Muscle of back (tissue), 3 donors: ENCODE measurements at regions not wholly inside any gene's neighbourhood (a gene's known extent, or its start where the extent isn't known, plus 50 kb on each side); places are given as distances from the start of the nearest gene placed in this dataset.
"Not testable (repeated sequence)": the region's sequence is repeated elsewhere in the genome, so short reads cannot be mapped to it uniquely, and the experiment has no call there.

Experiments used
- DNase-seq, 3 donors: peaks; one replicate each; pipeline versions ENCODE4 v3.0.0 to v3.0.0-alpha.2; 2013

DNA sequence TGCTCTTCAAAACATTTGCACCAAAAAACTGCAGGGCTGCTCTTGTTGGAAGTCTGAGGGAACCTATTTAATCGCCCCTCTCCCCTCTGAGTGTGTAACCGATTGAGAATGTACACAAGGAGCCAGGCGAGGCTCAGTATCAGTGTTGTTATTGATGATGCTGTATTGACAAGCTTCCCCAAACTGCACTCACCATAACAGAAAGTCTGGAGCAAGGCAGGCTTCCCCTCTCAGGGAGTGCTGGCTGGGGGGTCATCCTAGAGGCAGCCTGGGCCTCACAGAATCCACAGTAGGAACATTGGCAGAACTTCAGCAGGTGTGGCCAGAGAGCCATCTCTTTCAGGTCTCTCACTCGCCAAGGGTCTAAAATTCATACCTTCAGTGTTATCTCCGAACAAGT, 58.1 kb upstream of the TUNAR start:
- DNase-seq: no peak

DNA sequence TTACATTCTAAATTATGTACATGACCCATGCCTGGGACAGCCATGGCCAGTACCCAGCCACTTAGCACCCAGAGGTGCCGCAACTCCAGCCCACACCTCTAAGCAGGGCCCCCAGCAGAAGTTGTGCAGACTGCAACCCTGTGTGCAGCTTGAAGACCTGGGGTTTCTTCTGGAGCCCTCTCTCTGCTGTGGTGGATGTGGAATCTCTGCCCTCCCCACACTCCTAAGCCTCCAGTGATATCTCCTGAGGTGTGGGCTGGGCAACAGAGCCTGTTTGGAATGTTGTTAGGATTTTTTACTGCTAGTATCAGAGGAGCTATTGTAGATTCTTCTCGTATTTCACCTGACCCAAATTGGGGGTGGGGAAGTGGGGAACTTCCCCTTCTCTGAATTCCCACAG, 59.4 kb upstream of the TUNAR start:
- DNase-seq: no peak

DNA sequence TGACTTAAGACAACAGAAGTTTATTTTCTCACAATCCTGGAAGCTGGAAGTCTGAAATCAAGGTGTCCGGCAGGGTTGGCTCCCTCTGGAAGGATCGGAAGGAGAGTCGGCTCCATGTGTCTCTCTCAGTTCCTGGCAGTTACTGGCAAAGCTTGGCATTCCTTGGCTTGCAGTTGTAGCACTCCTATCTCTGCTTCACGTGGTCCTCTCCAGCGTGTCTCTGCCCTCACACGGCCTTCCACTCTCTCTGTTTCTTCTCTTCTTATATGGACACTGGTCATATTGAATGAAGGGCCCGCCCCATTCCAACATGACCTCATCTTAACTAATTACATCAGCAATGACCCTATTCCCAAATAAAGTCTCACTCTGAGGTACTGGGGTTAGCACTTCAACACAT, 60.1 kb upstream of the TUNAR start:
- no peak for DNase-seq

DNA sequence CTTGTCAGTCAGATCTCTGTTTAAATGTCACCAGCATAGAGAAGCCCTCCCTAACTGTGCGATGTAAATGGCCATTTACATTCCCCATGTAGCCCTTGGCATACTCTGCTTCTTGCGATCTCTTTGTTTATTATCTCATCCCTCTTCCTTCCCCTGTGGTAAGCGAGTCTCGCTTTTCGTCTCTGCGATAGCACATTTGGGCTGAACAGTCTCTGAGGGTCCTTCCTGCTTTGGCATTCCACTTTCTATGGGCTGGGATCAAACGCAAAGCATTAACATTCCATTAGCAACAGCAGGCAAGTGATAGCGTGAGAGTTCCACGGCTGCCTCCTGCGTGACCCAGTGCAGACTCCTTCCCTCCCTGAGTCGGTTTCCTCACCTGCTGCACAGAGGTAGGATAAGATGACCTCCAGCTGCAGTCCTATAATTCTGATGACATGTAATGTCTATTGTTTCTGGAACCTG, 61.4 kb upstream of the TUNAR start:
- no peak for DNase-seq

DNA sequence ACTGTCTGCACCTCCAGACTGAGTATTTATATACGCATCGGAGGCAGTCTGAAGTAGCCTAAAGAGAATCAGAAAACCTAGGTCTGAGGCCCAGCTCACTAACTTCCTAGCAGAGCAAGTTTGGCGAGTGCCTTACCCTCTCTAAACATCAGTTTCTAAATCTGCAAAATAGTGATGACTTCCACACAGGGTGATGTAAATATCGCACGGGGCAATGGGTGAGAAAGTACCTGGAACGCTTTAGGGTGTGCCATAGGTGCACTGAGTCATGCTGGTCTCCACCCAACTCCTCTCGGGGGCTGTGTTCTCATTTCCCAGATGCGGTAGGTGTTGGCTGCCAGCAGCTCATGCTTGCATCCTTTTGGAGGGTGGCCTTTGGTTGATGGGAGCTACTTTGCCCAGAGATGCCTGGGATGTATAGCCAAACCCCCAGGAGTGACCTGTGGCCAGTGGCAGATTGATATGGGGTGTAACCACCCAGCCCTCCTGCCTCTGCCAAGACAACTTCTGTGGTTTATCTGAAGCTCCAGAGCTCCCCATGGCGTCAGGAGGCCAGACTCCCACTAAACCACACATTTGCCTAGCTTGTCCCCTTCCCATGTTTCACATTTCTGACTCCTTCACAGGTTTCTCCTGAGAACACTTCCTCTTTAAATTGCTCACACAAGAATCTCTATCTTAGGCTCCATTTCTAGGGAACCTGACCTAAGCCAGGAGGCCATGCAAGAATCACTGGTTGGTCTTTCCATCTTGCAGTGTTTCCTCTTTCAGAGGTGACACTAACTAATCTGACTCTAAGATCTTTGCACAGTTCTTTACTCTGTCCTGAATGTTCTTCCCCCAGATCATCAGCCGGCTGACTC, 62.0 kb upstream of the TUNAR start:
- no peak for DNase-seq

DNA sequence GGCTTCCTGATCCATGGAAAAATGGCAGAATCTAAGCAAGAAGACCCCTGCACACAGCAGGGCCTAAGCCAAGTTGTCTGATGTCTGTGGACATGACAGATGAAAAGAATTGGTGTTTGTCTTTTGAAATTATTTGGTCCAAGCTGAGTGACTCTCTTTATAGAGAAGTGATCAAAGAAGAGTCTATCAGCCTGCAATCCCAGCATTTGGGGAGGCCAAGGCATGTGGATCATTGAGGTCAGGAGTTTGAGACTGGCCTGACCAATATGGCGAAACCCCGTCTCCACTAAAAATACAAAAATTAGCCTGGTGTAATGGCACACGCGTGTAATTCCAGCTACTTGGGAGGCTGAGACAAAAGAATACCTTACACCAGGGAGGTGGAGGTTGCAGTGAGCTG, 64.8 kb upstream of the TUNAR start:
- no peak for DNase-seq

DNA sequence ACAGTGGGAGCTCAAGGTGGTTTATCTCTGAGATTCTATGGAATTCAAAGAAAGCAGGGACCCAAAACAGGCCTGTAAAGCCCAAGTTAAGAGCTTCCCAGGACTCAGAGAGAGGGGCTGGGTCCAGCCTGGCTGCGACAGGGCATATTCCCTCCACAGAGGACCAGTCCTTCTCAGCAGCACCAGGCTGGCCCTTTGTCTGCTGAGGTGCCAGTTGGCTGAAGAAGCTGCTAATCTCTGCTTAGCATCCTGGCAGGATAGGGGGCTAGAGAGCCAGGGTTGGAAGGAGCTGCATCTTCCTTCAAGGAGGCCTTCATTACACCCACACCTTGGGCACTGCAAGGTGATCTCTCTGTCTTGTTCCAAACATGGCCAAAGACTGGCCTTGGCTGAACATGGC, 68.3 kb upstream of the TUNAR start:
- no peak for DNase-seq

DNA sequence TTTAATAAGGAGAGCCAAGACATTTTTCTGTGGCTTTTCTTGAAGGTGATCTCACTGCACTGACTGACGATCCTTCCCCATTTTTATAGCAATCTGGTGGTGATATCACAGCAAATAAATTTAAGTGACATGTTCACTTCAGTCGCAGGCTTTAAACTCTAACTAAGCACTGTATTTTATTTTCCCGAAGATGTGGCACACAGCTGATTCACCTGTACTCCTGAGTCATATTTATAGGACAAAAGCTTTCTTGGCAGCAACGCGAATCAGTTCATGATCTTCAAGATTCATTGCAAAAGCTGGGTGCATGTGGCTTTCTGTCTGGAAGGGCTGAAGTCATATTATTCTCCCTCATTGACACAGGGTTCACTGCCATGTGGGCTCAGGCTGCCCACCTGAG, 79.8 kb upstream of the TUNAR start:
- no peak for DNase-seq

DNA sequence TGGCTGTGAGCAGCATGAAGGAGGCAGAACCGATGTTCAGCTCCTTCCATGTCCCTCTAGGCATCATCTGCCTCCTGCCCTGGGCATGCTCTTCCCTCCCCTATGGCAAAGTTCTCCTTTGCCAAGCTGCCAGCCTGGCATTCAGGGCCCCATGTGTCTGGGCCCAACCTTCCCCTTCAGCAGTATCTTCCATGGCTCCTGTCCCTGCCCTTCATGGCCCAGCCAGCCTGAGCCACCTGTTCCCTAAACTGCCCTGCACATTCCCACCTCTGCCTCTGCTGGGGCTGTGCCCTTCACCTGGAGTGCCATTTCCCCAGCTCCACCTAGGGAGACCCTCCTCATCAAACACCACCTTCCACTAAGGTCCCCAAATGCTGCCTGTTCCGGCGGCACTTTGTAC, 74.0 kb upstream of the TCL1A start:
- no peak for DNase-seq

DNA sequence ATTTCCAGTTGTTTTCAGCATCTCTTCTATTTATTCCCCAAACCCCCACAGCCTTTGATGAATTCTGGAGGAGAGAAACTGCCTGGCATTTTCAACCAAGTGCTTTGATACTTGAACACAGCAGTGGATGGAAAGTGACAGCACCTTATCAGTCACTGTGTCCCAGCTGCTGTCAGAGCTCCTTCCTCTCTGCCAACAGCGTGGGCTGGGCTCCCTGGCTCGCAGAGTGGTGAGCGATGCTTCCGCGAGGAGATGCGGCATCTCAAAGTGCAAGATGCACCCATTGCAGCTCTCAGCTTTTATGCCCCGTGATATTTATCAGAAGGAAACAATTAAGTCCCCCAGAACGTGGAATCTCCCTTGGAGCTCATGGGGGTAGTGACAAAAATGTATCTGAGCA, 72.6 kb upstream of the TCL1A start:
- DNase-seq: no peak

DNA sequence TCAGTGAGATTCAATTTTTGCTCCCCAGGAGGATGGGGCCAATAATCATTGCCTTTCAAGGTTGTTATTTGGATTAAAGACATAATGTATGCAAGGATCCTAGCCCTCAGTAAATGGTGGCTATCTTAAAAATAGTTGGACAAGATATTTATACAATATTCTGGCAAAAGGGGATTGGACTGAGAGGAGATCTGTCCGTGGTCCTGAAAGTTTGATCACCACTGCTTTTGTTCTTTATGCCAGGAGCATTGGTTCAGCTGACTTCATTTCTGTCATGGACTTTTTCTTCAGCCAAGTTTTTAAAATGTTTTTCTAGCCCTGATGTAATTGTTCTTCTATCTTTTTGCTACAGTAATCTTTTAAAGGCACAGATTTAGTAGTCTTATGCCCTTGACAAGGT, 70.2 kb upstream of the TCL1A start:
- DNase-seq: peak; percentile 14 to 69 (median 56)

DNA sequence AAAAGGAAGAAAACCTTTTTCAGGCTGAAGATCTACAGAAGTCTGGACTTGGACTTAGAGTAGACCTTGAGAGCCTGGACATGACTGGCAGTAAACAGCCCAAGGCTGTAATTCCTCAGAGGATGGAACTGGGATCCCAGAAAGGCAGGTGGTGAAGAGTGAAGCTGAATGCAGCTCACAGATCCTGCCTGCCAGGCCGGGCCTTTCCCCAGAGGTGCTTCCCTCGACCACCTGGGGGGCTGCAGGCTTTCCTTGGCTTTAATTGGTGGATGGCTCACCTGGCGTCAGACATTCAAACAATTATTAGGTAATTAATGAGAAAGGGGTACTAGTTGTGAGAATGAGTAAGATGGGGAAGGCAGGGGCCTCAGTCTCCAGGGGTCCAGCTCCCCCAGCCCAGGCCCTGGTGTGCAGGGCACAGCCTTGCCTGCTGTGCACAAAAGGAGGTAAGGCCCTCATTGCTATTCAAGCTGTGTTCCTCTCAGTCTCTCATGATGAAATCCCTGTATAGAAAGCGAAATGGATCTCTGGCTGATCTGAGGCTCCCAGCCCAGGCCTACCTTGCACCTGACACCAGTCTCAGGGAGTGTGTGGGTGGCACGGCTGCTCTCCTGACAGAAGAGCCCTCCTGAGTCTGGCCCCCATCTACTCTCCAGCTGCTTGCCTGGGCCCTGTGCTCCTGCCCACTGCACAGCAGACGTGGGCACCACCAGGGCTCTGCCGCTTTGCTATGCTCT, 63.0 kb upstream of the TCL1A start:
- DNase-seq: no peak

DNA sequence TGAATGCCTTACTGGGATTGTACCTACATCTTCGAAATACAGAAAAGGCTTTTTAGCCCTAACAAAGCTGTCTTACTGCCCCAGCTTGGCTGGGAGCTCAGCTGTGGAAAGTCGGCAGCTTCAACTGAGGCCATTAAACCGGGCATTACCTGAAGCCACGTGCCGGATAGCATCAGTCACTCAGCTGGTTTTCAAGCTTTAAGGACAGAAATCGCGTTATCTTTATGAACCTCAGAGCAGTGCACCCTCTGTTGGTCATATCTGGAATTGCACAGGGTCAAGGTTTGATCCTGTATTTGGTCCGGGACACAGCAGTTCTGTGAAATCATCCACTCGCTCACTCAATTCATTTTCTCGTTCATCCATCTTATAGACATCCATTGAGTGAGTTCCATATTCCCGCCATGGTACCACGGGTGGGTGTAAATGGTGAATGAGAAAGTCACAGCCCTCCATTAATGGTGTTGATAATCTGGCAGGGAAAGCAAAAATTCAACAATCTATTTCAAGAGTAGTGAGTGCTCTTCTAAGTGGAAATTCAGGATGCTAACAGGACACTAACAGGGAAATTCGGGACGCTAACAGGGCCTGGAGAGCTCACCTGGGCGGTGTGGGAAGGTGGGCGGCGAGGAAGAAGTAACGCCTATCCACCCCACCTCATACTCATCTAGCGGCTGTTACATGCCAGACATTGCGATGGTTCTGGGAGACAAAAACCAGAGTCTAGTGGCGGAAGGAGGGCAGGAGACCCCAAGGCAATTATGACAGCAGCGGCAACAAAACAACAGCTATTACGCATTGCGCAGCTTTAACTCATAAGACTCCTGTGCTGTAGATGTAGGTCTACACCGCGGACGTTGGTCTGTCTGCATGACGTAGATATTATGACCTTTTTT, 60.6 kb upstream of the TCL1A start:
- DNase-seq: peak; percentile 13 to 56 (median 31)

DNA sequence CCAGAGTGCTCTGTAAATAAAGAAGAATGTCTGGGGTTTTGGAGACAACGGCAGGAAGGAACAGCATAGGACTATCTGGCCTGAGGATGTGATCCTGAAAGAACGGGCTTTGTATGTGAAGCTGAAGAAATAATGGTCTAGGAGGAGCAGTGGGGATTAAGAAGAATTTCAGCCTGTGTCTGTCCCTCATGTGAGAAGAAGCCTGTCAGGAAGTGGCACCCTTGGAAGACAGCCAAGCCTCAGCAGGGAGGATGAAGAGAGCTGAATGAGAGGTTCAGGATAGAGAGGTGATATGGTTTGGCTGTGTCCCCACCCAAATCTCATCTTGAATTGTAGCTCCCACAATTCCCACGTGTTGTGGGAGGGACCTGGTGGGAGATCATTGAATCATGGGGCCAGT, 56.9 kb upstream of the TCL1A start:
- DNase-seq: no peak

DNA sequence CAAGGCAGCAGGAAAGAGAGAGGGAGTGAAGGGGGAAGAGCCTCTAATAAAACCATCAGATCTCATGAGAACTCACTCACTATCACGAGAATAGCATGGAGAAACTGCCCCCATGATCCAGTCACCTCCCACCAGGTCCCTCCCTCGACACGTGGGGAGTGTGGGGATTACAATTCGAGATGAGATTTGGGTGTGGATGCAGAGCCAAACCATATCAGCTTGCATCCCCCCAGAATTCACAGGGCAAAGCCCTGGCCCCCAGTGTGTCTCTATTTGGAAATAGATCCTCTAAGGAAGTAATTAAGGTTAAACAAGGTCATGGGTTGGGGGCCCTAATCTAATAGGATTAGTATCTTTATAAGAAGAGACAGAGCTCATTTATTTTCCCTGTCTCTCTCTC, 56.1 kb upstream of the TCL1A start:
- no peak for DNase-seq

DNA sequence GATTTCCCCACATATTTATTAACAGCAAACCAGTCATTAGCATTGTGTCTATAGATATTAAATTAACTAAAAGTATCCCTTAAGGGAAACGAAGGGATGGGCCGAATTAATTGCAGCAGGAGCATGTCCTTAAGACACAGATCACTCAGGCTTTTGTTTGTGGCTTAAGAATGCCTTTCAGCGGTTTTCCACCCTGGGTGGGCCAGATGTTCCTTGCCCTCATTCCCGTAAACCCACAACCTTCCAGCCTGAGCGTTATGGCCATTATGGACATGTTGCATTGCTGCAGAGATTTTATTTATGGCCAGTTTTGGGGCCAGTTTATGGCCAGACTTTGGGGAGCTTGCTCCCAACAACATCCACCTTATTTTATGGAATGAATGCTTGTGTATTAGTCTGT, 55.5 kb upstream of the TCL1A start:
- not testable (repeated sequence) for DNase-seq

DNA sequence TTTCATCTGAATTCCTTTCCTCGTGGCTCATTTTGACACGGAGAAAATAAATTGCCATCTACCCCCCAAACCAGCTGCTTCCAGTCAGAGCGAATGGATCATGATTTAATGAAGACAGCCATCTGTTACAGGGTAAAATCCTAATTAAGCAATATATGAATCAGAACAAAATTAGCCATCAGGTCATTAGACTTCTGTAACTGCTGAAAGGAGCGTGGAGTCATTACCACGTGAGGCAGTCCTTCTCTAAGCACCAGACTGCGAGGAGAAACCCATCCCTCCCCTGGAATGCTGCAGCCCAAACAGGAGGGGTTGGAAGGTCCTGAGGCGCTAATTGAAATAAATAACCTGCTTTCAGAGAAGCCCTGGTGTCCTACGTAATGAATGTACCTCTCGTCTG, 51.1 kb upstream of the TCL1A start:
- DNase-seq: no peak

DNA sequence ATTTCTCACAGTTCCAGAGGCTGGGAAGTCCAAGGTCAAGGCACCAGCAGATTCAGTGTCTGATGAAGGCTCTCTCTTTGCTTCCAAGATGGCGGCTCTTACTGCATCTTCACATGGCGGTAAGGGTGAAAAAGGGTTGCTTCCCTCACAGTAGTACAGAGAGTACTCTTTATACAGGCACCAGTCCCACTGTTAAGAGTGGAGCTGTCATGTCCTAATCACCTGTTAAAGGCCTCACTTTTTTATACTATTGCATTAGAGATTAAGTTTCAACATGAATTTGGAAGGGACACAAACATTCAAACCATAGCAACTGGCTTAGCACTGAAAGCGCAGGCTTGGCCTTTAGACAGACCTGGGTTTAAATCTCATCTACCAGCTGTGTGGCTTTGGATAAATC, 50.0 kb upstream of the TCL1A start:
- peak in 2 of 3 donors; percentile 2 to 9 for DNase-seq
